H1 (cell line): ENCODE measurements at regions not wholly inside any gene's neighbourhood (a gene's known extent, or its start where the extent isn't known, plus 50 kb on each side); places are given as distances from the start of the nearest gene placed in this dataset.

Source experiments
- CBX5 ChIP-seq: fragments of 300-800, 300-1000 bp; sonication (generic); IDR thresholded peaks from 2 replicates; pipeline ENCODE4 v1.7.1; 2016; ENCODE audit warnings: antibody characterized with exemption, low read length, low read depth
- CHD7 ChIP-seq: fragments of 300-600 bp; sonication (generic); IDR thresholded peaks from 2 replicates; pipeline ENCODE4 v1.7.1; 2012; ENCODE audit warnings: low read length, moderate library complexity, mild to moderate bottlenecking, inconsistent platforms; ENCODE audit not compliant: insufficient replicate concordance
- NANOG ChIP-seq: IDR thresholded peaks from 2 replicates; pipeline ENCODE4 v1.6.1; 2011; ENCODE audit warnings: low read length, low read depth, mild to moderate bottlenecking, inconsistent platforms; ENCODE audit not compliant: insufficient read depth, poor library complexity, severe bottlenecking
- RAD21 ChIP-seq, 2 experiments: IDR thresholded peaks in 1 of 2; conservative IDR thresholded peaks in 1 of 2; 2 replicates each; pipeline ENCODE4 v1.6.1; 2011; ENCODE audit warnings: low read depth in 2 of 2, low read length in 2 of 2, improper control_type of control experiment in 1 of 2, inconsistent platforms in 1 of 2, mild to moderate bottlenecking in 1 of 2, moderate library complexity in 1 of 2
- SIRT6 ChIP-seq: IDR thresholded peaks from one replicate; pipeline ENCODE4 v1.7.1; 2012; ENCODE audit warnings: low read length, inconsistent platforms
- TBP ChIP-seq: IDR thresholded peaks from 2 replicates; pipeline ENCODE4 v1.6.1; 2011; ENCODE audit warnings: low read depth, low read length, improper control_type of control experiment
- ZNF274 ChIP-seq: IDR thresholded peaks from 2 replicates; pipeline ENCODE4 v1.7.0; 2012; ENCODE audit warnings: low read length, borderline replicate concordance; ENCODE audit errors: extremely low read depth
- TF ChIP-seq, protein P1 (sequence below): IDR thresholded peaks from 2 replicates; pipeline ENCODE4 v1.6.1; 2011; ENCODE audit warnings: low read depth, mild to moderate bottlenecking, low read length; ENCODE audit not compliant: insufficient read depth
- TF ChIP-seq, protein P2 (sequence below): IDR thresholded peaks from 2 replicates; pipeline ENCODE4 v1.6.1; 2012; ENCODE audit warnings: inconsistent platforms

DNA sequence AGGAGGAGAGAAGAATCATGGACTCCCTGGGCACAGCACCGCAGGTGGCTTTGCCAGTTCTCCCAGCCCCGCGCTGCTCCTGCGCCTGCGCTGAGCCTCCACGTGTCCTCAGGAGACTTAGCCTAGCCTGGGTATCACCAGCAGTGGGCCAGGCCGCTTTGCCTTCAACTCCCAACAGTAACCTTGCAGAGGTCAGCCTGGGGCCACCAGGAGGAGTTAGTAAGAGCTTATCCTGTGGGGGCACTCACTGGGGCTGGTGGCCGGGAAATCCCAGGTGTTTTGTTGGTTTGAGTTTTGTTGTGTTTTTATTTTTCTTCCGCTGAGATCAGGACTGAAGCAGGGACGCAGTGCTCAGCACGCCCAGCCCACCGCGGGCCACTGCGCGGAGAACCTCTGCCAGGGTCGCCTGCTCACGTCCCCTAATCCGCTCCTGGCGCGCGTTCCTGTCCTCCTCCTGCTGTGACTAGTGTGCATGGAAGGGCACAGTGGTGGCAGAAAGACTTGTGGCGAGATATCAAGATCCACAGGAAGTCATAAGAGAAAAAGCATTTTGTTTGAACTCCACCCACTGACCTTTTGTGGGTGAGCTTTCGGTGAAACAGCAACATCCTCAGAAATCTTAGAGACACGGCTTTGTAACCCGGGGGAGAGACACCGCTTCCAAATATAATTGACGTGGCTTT lies 207.4 kb upstream of the RFC3 start (continued):
- no peak for TF ChIP-seq CBX5
- TF ChIP-seq NANOG: no peak
- TF ChIP-seq, protein P1, sequence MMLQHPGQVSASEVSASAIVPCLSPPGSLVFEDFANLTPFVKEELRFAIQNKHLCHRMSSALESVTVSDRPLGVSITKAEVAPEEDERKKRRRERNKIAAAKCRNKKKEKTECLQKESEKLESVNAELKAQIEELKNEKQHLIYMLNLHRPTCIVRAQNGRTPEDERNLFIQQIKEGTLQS: no peak
- peak; percentile 17 to 30; a peak in 3 of 4 replicates for TF ChIP-seq RAD21 (IDR thresholded peaks at IDR 0.05 in 1 of 2, conservative IDR thresholded peaks at IDR 0.05 in 1 of 2; ENCODE audit: low read depth in 2 of 2, low read length in 2 of 2)
- TF ChIP-seq, protein P2, sequence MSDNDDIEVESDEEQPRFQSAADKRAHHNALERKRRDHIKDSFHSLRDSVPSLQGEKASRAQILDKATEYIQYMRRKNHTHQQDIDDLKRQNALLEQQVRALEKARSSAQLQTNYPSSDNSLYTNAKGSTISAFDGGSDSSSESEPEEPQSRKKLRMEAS: peak; percentile 75
- no peak for TF ChIP-seq SIRT6
- TF ChIP-seq ZNF274: no peak
- no peak for TF ChIP-seq CHD7
- TF ChIP-seq TBP: no peak
